HG02938 (cell line): ENCODE measurements at regions not wholly inside any gene's neighbourhood (a gene's known extent, or its start where the extent isn't known, plus 50 kb on each side); places are given as distances from the start of the nearest gene placed in this dataset.

ENCODE experiments used
- ATAC-seq: cut with Tn5 transposase; IDR thresholded peaks from one replicate; pipeline ENCODE4 v1.9.1; 2021; ENCODE audit warnings: mild to moderate bottlenecking, moderate library complexity; ENCODE audit not compliant: unreplicated experiment

DNA sequence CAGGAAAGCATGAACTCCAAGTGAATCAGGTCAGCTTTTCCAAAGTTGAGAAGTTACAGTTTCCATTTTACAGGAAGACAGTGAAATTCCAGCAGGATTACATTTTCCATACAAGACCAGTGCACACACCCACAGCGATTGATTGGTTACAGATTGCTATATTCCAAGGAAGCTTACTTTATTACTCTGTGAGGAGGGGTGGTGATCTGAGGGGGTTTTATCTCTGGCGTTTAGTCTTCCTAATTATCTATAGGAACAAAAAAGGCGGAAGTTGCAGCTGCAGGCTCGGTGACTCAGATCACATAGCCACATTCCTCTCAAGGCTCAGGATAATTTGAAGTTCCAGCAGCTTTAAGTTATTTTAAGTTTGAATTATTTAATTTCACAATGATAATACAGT lies 450.4 kb upstream of the NMUR2 start:
- ATAC-seq = no peak

DNA sequence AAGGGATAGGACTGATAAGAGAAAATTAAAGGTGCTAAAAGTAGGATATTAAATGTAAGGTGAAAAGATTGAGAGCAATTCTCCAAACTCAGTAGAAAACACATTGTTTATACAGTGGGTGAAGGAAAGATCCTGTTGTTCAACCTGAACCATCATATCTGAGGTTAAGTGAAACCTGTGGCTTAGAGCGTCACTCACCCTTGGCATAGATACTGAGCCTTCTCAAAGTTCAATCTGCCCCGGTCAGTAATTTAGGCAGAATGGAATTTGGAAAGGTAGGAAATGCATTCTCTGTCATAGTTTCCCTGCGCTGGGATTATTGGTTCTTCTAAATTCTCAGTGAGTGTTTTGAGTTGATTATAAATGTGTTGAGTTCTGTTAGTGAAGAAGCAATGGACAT lies 456.2 kb upstream of the NMUR2 start:
- no peak for ATAC-seq

DNA sequence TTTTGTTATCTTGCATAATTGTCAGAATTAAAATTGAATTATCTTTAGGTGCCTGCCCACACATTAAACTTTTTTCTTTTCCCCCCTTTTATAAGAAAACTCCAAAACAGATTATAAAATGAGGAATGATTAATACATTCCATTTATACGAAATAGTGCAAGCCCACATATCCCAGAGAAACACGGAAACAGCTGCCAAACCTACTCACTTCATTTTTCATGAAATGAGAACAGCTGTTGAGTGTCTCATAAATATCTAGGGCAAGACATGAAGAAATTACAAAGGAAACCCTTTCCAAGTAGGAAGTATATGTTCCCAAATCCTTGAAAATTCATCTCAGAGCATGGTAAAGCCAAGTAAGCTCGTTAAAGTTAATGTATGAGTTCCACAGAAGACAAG lies 459.4 kb upstream of the NMUR2 start:
- no peak for ATAC-seq

DNA sequence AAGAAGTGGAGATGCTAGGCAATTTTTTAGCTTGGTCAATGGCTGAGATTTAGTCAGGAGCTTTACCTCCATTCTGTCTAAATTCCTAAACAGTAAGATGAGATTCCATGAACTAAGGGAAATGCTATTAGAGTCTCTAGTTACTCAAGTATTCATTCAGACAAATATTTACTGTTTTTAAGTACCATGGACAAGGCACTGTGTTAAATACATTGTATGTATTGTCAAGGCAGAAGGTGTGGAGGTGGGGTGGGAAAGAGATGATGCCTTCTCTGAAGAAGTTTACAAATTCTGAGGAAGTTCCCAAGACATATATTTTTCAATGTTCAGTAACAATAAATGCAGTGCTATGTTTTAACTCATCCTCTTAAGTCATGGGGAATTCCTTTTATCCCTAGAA lies 459.9 kb upstream of the NMUR2 start:
- no peak for ATAC-seq

DNA sequence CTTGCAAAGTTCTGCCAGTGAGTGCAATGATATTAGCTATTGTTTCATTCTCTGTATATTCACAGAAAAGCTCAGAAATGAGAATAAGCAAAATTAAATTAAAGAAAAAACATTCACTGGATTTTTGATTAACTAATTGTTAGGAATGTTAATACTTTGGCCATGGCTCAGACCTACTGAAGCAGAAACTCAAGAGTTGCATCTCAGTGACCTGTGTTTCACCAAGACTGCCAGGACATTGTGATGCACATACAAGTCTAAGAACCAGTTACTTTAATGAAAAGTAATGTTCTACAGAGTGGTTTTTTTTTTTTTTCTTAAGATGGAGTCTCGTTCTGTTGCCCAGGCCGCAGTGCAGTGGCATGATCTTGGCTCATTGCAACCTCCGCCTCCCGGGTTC lies 464.9 kb upstream of the NMUR2 start:
- ATAC-seq = no peak

DNA sequence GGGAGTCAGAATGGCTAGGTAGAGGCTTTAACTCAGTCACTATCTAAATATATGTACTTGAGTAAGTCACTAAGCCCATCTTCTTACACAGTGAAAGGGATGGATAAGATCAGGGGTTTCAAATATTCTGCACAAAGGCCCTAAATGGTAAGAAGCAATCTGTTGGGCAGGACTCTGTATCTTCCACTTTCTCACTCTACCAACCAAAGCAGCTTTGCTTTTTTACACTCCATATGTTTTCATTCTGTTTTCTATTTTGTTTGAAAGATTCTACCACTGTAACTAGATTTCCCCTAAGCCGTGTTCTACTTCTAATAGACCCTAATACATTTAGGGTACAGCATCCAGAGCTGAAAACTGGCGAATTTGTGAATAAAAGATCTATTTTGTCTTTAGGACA lies 477.5 kb upstream of the NMUR2 start:
- no peak for ATAC-seq

DNA sequence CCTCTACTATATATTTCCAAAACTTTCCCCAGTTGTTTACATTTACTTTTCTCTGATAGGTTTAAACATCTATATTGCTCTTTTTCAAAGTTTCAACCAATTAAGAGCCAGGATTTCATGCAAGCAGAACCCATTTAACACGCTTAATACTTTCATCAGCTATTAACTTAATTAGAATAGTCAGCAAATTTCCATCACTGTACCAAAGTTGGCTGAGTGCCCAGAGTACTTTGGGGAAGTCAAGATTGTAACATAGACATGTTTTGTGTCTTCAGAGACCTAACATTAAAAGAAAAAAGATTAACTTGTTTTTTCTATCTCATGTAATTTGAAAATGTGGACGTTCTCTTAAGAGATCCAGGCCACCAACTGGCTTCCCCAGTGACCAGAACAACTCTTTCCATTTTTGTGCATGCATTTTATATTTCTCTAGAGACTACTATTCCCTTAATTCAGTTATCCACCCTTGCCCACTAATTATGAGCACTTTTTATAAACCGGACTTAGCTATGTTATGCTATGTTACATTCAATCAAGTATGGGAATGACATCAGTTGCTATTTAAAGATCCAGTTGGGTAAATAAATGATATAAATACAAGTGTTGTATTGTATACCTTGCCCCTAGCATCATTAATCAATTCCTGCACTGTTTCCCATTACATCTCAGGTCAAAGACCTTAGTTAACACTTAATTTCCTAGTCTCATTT lies 478.1 kb upstream of the NMUR2 start:
- no peak for ATAC-seq

DNA sequence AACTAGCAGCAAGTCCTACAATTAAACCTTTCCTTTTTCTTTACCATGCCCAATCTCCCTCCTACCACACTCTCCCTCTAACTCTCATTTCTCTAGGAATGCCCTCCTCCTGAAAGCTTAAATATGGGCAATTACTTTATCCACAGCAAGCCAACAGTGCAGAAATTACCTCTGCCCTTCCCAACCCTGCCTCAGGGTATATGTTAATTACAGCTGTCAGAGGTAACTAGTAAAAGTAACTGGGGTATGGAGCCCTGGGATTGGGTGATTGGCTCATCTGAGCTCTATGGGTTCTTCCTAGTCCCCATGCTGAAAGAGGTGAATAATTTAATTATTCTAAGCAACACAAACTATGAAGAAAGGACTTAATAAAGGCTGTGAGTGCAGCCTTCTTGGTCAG lies 478.9 kb upstream of the NMUR2 start:
- ATAC-seq = no peak

DNA sequence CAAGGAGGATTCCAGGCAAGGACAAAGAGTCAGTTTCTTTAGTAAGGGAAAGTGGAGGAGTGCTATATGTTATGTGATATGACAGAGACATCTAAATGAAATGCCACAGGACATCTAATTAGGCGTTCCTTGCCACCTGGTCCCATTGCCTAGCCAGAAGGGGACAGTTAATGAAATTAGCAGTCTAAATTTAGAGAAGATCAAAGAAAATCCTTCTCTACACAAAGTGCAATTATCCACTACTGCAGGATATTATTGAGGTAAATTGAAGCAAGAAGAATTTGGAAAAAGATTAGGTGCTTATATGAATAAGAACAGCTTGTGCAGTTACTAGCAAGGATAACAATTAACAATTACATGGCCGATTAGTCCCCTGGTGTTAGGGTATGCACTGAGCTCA lies 495.3 kb upstream of the NMUR2 start:
- no peak for ATAC-seq

DNA sequence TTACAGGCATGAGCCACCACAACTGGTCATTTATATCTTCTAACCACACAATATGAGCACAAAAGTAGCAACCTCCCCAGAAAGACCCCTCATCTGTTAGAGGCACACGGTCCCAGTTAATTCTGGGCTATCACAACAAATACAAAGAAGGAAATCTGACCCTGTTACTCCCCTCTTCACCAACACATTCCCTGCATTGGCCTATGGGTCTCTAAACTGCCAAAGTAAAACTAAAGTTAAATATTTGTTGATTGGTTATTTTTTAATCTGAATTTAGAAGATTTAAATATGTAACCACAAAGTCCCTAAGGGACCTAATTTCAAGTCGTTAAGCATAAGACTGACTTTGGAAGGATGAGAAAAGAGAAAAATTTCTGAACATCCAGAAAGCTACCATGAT lies 496.7 kb upstream of the NMUR2 start:
- no peak for ATAC-seq

DNA sequence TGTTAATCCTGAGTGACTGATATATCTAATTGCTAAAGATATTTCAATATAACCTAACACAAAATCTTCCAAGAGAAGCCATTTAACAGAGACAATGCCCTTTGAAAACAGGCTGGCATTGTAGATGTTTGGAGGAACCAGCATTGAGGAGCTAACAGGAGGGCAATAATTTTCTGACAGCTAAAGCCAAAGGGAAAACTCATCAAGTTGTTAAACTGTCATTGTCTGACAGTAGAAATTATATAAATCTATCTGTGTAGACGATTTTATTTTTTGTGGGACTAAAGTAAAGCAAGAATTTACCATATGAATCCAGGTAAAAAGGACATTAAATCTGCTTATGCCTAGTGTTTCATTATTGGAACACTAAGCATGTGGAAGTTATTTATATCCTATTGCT lies 500.2 kb upstream of the NMUR2 start:
- no peak for ATAC-seq

DNA sequence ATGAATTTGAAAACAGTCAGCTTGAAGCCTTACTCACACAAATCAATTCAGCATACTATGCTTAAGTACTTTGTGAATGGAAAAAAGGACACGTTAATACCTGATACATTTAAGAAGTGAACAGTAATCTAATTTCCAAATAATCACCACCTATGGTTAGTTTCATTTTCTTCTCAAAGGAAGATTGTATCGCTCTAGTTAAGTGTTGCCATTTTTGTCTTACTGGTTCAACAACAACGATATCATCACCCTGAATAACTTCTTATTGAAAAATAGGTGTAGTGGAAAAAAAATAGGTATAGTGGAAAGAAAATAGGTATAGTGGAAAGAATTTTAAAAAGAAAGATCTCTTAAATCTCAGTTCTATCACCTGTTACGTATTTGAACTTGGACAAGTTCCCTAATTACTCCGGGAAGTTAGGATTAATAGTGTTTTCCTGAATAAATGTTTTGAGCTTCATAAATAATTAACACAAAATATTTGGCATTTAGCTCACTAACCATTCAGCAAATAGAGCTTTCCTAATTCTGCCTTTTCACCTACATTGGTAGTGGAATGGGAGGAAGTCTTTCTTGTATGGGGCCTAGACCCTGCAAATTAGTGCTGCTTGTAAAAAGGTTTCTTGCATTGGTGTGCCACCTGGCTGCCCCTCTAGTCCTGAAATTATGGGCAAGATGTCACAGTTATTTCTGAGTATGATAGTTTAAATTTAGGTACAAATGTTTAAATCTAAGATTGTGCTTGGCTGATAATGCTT lies 502.6 kb upstream of the NMUR2 start:
- no peak for ATAC-seq

DNA sequence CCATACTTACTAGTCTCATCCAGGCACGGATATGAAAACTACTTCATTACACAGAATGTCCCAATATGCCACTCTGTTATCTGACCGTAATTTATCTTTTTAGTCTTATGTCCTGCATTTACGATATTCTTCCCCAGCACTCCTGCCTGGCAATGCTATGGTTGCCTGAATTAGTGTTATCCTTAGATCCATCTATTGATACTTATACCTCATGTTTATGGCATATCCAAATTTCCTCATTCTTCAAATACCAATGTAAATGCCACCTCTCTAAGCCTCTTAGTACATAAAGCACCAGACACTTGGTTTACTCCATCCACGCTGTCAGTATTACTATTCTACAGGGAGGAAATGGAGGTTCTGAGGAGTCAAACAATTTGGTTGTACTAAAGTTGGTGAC lies 507.8 kb upstream of the NMUR2 start:
- no peak for ATAC-seq

DNA sequence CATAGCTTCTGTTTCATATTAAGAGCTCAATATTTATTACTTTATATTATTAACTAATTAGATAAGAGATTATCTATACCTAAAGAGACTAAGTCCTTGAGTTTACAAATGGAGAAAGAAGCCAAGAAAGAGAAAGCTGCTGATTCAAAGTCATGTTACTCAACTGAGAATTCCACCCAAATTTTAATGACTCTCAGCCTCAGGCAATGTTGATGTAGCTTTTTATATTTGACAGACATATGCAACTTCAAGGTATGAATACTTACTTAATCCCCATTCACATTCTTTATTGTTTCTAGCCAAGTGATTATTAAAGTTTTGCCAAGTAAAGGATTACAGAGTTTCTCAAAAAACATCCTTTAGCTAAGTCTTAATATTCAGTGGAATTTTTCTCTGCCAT lies 527.5 kb upstream of the NMUR2 start:
- no peak for ATAC-seq

DNA sequence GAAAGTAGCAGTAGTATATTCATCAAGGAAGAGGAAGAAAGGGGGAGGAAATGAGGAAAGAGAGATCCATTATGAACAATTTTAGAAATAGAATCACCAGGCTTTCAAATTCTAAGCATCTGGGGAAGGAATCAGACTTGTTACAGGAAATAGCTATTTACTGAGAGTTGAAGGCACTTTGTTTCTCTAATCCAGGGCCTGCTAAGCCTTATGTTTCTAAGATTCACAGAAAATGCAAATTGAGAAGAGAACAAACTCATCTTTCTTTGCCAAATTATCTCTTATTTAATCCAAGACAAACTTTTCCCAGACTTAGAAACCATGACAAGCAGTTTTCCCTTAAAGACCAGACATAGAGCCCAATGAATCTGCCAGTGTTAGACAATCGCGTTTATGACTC lies 528.0 kb upstream of the NMUR2 start:
- ATAC-seq = no peak

DNA sequence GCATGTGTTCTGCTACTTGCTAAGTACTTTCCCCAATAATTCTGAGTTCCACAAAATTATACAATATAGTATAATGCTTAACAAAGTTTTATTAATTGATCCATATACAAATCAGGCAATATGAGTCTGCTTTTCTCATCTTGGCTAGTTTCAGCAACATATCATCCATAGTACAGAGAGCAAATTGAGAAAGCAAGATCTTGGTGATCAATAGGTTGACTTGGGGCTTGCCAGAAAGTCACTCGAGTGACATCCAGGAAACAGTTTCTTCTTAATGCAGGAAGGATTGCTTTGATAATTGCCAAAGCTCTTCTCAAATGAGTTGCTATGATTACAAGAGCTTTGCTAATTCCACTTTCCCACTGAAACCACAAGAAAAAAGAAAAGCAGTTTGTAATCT lies 533.6 kb upstream of the NMUR2 start:
- no peak for ATAC-seq

DNA sequence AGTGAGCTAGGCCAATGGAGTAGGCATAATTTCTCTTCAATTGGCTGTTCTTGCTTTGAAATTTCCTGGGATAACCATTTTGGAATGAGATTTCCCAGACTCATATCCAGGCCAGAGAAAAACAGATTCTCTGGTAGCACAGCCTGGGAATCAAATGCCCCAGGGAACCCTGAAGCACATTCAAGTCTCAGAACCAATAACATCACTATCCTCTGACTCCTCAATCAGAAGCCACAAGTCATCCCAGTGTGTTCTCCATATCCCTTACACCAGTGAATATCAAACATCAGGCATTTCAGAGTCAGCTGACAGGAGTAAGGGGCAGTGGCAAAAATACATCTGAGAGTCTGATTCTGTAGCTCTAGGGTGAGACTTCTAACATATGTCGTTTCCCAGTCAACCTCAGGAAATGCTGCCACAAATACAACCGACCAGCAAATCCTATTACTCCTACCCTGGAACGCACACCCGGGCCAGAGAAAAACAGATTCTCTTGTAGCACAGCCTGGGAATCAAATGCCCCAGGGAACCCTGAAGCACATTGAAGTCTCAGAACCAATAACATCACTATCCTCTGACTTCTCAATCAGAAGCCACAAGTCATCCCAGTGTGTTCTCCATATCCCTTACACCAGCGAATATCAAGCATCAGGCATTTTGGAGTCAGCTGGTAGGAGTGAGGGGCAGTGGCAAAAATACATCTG lies 537.7 kb upstream of the NMUR2 start:
- ATAC-seq = no peak

DNA sequence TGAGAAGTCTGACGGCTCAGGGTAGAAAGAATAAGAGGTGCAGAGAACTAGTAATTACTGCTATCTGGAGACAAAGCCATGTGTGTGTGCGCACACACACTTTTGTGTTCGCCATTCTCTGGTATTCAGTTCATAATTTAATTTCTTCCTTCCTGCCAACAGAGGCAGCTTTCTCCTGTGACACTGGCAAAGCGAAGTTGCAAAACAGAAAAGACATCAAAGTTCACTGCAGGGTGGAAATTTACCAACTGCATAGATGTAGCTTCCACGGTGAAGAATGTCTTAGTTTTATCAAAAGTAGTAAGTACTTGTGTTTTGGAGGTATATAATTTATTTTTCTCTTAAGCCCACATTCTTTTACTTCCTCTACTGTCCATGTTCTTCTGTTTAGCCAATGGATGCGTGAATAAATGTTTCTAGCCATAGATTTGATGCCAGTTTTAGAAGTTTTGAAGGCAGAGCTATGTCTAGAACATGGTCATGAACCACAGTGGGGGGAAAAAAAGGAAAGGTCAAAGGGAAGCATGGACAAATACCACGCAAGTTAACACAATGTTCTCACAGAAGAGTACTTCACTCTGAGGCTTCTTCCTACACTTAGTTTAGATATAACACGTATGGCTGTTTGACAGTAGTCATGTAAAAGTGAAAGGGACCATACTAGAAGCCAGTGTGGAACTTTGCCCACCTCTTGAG lies 536.5 kb upstream of the GRIA1 start:
- no peak for ATAC-seq

DNA sequence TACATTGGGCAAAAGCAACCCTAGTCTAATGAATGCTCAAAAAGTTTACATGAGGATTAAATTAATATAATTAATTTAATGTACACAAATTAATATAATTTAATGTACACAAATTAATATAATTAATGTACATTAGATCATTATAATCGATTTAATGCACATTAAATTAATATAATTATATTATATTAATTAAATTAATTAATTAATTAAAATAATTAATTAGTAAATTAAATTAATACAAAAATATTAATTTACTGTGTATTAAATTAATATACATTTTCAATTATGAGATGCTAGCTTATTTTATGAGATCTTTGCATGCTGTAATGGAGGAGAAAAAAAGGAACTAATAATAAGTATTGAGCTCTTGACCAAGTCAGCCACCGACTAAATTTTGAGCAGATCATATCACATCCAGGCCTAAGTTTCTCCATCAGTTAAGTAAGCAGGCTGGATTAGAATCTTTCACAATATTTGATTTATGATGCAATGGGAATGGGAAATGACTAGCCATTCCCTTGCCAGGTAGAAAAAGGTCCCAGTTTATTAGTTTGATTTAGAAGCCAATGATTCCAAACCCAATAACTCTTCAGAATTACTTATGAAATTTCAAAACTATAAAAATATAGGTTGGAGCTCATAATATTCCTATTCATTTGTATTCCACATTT lies 533.4 kb upstream of the GRIA1 start:
- no peak for ATAC-seq

DNA sequence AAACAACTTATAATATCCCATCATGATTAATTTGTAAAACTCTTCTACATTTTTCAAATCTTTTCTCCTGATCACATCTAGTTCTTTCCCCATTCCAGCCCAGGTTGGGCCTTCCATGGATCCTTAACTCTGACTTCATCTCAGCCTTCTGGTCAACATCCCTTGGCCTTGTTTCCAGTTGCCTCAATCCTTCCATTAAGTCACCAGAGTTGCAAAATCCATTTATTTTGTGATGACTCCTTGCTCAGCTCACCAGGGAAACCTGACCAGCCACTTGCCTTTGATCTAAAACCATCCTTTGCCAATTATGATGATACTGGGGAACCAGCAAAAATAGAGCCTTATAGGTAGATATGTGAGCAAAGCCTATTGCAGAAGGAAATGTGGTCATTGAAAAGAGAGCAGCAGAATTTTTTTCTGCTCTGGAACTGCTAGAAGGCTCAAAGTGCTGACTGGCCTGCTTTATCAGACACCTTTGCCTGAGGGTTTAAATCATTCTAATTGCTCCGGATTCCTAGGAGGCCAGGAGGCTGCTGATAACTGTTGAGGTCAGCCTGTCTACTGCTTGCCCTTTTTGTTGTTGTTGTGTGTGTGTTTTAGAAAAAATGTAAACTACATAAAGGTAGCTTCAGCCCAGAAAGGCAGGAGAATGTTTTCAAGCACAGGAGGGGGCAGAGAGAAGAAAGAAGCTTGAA lies 512.2 kb upstream of the GRIA1 start:
- ATAC-seq = no peak
